SK-MEL-5 (cell line): ENCODE measurements at regions not wholly inside any gene's neighbourhood (a gene's known extent, or its start where the extent isn't known, plus 50 kb on each side); places are given as distances from the start of the nearest gene placed in this dataset.
A peak's percentile ranks its signal among the peaks of the same experiment; 100 is the strongest.

Experiments used
- DNase-seq: peaks from one replicate; pipeline ENCODE4 v3.0.0-alpha.2; 2016; ENCODE audit warnings: low read depth, low spot score
- in situ Hi-C: cut with HindIII; loops from 2 replicates; pipeline ENCODE4 v1.10.0; 2016; ENCODE audit warnings: low sequenced_read_pairs, high pct_unique_total_duplicates, low pct_unique_long_range_greater_than_20kb

GRCh38 chr16:73771196-73772064, 525.2 kb upstream of the PSMD7 start:
- no peak for DNase-seq
- in situ Hi-C loops, result no loop called here

- DNase-seq, result no peak
- in situ Hi-C loops, result no loop called here
These were observed 527.8 kb upstream of the PSMD7 start for GRCh38 chr16:73768786-73769203.

- no peak for DNase-seq
- in situ Hi-C loops, result no loop called here
These were observed 532.3 kb upstream of the PSMD7 start for GRCh38 chr16:73764321-73764720.

- in situ Hi-C loops, result no loop called here
- no peak for DNase-seq
These were observed 540.1 kb upstream of the PSMD7 start for GRCh38 chr16:73756289-73757178.

- in situ Hi-C loops, result no loop called here
- DNase-seq, result no peak
These were observed 542.7 kb upstream of the PSMD7 start for GRCh38 chr16:73753931-73754330.

GRCh38 chr16:73750639-73751038, 546.0 kb upstream of the PSMD7 start:
- DNase-seq, result no peak
- in situ Hi-C loops, result no loop called here

- DNase-seq, result no peak
- in situ Hi-C loops, result no loop called here
These were observed 549.3 kb upstream of the PSMD7 start for GRCh38 chr16:73747328-73747727.

- no peak for DNase-seq
- in situ Hi-C loops, result no loop called here
These were observed 550.1 kb upstream of the PSMD7 start for GRCh38 chr16:73746554-73746953.

- DNase-seq, result peak; percentile 58
- in situ Hi-C loops, result no loop called here
These were observed 552.7 kb upstream of the PSMD7 start for GRCh38 chr16:73743665-73744496.

GRCh38 chr16:73739049-73739769, 557.4 kb upstream of the PSMD7 start:
- in situ Hi-C loops, result no loop called here
- no peak for DNase-seq

- in situ Hi-C loops, result no loop called here
- DNase-seq, result no peak
These were observed 558.3 kb upstream of the PSMD7 start for GRCh38 chr16:73738266-73738665.

GRCh38 chr16:73737637-73738036, 559.0 kb upstream of the PSMD7 start:
- in situ Hi-C loops, result no loop called here
- DNase-seq, result no peak

GRCh38 chr16:73735954-73736353, 560.7 kb upstream of the PSMD7 start:
- no peak for DNase-seq

GRCh38 chr16:73735018-73735417, 561.6 kb upstream of the PSMD7 start:
- in situ Hi-C loops, result no loop called here
- no peak for DNase-seq

More at GRCh38 chr16:73735954-73736353, 560.7 kb upstream of the PSMD7 start:
- in situ Hi-C loops, result no loop called here

GRCh38 chr16:73732681-73733080, 563.9 kb upstream of the PSMD7 start:
- DNase-seq, result no peak
- in situ Hi-C loops, result no loop called here

GRCh38 chr16:73732143-73732542, 564.5 kb upstream of the PSMD7 start:
- in situ Hi-C loops, result no loop called here

GRCh38 chr16:73730481-73731090, 566.0 kb upstream of the PSMD7 start:
- peak; percentile 56 for DNase-seq

More at GRCh38 chr16:73732143-73732542, 564.5 kb upstream of the PSMD7 start:
- DNase-seq, result no peak

More at GRCh38 chr16:73730481-73731090, 566.0 kb upstream of the PSMD7 start:
- in situ Hi-C loops, result no loop called here
